IMR-90 (cell line): ENCODE measurements at regions not wholly inside any gene's neighbourhood (a gene's known extent, or its start where the extent isn't known, plus 50 kb on each side); places are given as distances from the start of the nearest gene placed in this dataset.

Source experiments
- ATAC-seq: fragments of 200-7000 bp; cut with Tn5 transposase; 2 replicates; pipeline ENCODE4 v1.9.1; 2020; ENCODE audit warnings: low read depth, mild to moderate bottlenecking, moderate library complexity
- BruUV-seq: library from RNA; stranded (reverse); fragments of 400-500 nt; replicated peaks from 2 replicates; lab custom pipeline; 2021; lab: Mats Ljungman, UMichigan
- CTCF ChIA-PET: fragments of 300-600 bp; formaldehyde crosslinking; extraction: SDS; loops from one replicate; lab custom pipeline; 2021; ENCODE audit warnings: antibody characterized with exemption; lab: Yijun Ruan, JAX
- POLR2A ChIA-PET: fragments of 300-600 bp; sonication (Branson Sonifier 250); formaldehyde crosslinking; loops from one replicate; lab custom pipeline; 2022; ENCODE audit warnings: antibody characterized with exemption; ENCODE audit not compliant: unreplicated experiment; lab: Charles Lee
- DNase-seq: peaks from one replicate; pipeline ENCODE4 v3.0.0; 2013
- H2AFZ ChIP-seq: replicated peaks from 2 replicates; pipeline ENCODE3; 2013; ENCODE audit warnings: low read length, mild to moderate bottlenecking; ENCODE audit not compliant: poor library complexity
- H2AK5ac ChIP-seq: 2 replicates; pipeline ENCODE4 v1.6.1; 2013; ENCODE audit warnings: low read depth, low read length, inconsistent platforms
- H2AK9ac ChIP-seq: replicated peaks from 2 replicates; pipeline ENCODE3; 2013; ENCODE audit warnings: mild to moderate bottlenecking, low read depth, low read length, moderate library complexity; ENCODE audit not compliant: poor library complexity
- H2BK120ac ChIP-seq: 2 replicates; pipeline ENCODE4 v1.6.1; 2013; ENCODE audit warnings: low read depth, low read length, inconsistent platforms
- H2BK15ac ChIP-seq: 3 replicates; pipeline ENCODE4 v1.6.1; 2013; ENCODE audit warnings: low read depth, low read length, inconsistent platforms
- H2BK20ac ChIP-seq: 2 replicates; pipeline ENCODE4 v1.6.1; 2013; ENCODE audit warnings: low read depth, mild to moderate bottlenecking, inconsistent platforms, low read length, moderate library complexity
- H2BK5ac ChIP-seq: 2 replicates; pipeline ENCODE4 v1.6.1; 2013; ENCODE audit warnings: mild to moderate bottlenecking, low read depth, low read length, inconsistent platforms; ENCODE audit not compliant: poor library complexity, severe bottlenecking
- H3K14ac ChIP-seq: replicated peaks from 2 replicates; pipeline ENCODE4 v1.6.1; 2013; ENCODE audit warnings: low read depth, low read length, inconsistent platforms
- H3K18ac ChIP-seq: 2 replicates; pipeline ENCODE4 v1.6.1; 2013; ENCODE audit warnings: low read depth, low read length, control low read depth
- H3K23ac ChIP-seq: 2 replicates; pipeline ENCODE4 v1.6.1; 2013; ENCODE audit warnings: low read depth, low read length, inconsistent platforms
- H3K27ac ChIP-seq: 2 replicates; pipeline ENCODE4 v1.5.1; 2013; ENCODE audit warnings: mild to moderate bottlenecking, control low read depth, low read length; ENCODE audit not compliant: insufficient read depth
- H3K27me3 ChIP-seq: 2 replicates; pipeline ENCODE4 v1.6.1; 2013; ENCODE audit warnings: low read length; ENCODE audit not compliant: control insufficient read depth, insufficient read depth
- H3K36me3 ChIP-seq: 2 replicates; pipeline ENCODE4 v1.6.1; 2013; ENCODE audit warnings: low read length, mixed read lengths; ENCODE audit not compliant: control insufficient read depth, insufficient read depth
- H3K4ac ChIP-seq: 2 replicates; pipeline ENCODE4 v1.6.1; 2013; ENCODE audit warnings: low read depth, low read length, inconsistent platforms
- H3K4me1 ChIP-seq: 2 replicates; pipeline ENCODE4 v1.6.1; 2013; ENCODE audit warnings: low read length, mixed read lengths; ENCODE audit not compliant: control insufficient read depth, insufficient read depth
- H3K4me2 ChIP-seq: 2 replicates; pipeline ENCODE4 v1.6.1; 2013; ENCODE audit warnings: low read depth, mild to moderate bottlenecking, control low read depth, low read length, moderate library complexity
- H3K4me3 ChIP-seq: 2 replicates; pipeline ENCODE4 v1.5.1; 2013; ENCODE audit warnings: low read depth, mild to moderate bottlenecking, control low read depth, low read length, moderate library complexity; ENCODE audit not compliant: insufficient read depth
- H3K56ac ChIP-seq: 2 replicates; pipeline ENCODE4 v1.6.1; 2013; ENCODE audit warnings: low read length, inconsistent platforms; ENCODE audit not compliant: insufficient read depth; ENCODE audit errors: extremely low read depth
- H3K79me1 ChIP-seq, 2 experiments: 2 replicates each; pipeline ENCODE4 v1.6.1; 2013; ENCODE audit warnings: low read length in 2 of 2, inconsistent platforms in 1 of 2, low read depth in 1 of 2
- H3K9ac ChIP-seq: 2 replicates; pipeline ENCODE4 v1.6.1; 2013; ENCODE audit warnings: low read depth, low read length, control low read depth
- H3K9me1 ChIP-seq: 2 replicates; pipeline ENCODE4 v1.6.1; 2013; ENCODE audit warnings: low read length, inconsistent platforms; ENCODE audit not compliant: insufficient read depth
- H3K9me3 ChIP-seq: 2 replicates; pipeline ENCODE4 v1.6.1; 2013; ENCODE audit warnings: low read length; ENCODE audit not compliant: control insufficient read depth, insufficient read depth
- H4K20me1 ChIP-seq: 2 replicates; pipeline ENCODE4 v1.6.1; 2013; ENCODE audit warnings: low read length, inconsistent platforms; ENCODE audit not compliant: insufficient read depth
- H4K5ac ChIP-seq: 2 replicates; pipeline ENCODE4 v1.6.1; 2013; ENCODE audit warnings: mild to moderate bottlenecking, low read depth, low read length, control low read depth
- H4K8ac ChIP-seq, 2 experiments: 2 replicates each; pipeline ENCODE4 v1.6.1; 2013; ENCODE audit warnings: low read depth in 2 of 2, low read length in 2 of 2, control low read depth in 1 of 2, inconsistent platforms in 1 of 2
- H4K91ac ChIP-seq: 2 replicates; pipeline ENCODE4 v1.6.1; 2013; ENCODE audit warnings: low read depth, low read length, inconsistent platforms; ENCODE audit not compliant: insufficient read depth
- BHLHE40 ChIP-seq: fragments of 150-350 bp; IDR thresholded peaks from 2 replicates; pipeline ENCODE4 v1.6.1; 2016; ENCODE audit warnings: mild to moderate bottlenecking, low read depth, low read length
- CHD1 ChIP-seq: IDR thresholded peaks from 2 replicates; pipeline ENCODE4 v1.6.1; 2012; ENCODE audit warnings: low read depth, low read length, improper control_type of control experiment
- ELK1 ChIP-seq: fragments of 150-350 bp; IDR thresholded peaks from 2 replicates; pipeline ENCODE4 v1.6.1; 2016; ENCODE audit warnings: low read depth, mild to moderate bottlenecking, low read length, moderate library complexity, borderline replicate concordance
- RAD21 ChIP-seq: IDR thresholded peaks from 2 replicates; pipeline ENCODE4 v1.6.1; 2012; ENCODE audit warnings: low read length, improper control_type of control experiment
- RCOR1 ChIP-seq: IDR thresholded peaks from 2 replicates; pipeline ENCODE4 v1.6.1; 2012; ENCODE audit warnings: mild to moderate bottlenecking, low read length, improper control_type of control experiment; ENCODE audit not compliant: insufficient replicate concordance
- WGBS, 2 experiments: methylation state at CpG; one replicate each; pipeline versions ENCODE4 v1.1.5 to v1.1.7; 2013; ENCODE audit warnings: missing lambda C conversion rate in 2 of 2; ENCODE audit not compliant: insufficient read length in 1 of 2; ENCODE audit errors: extremely low coverage in 2 of 2; 5-methylcytosine and 5-hydroxymethylcytosine counted together
- dilution Hi-C: fragments of 300-500 bp; cut with HindIII; formaldehyde crosslinking; loops from one replicate; pipeline ENCODE4 v1.14.3; 2018; ENCODE audit warnings: low sequenced_read_pairs; ENCODE audit not compliant: unreplicated experiment
- in situ Hi-C: fragments of 300-500 bp; cut with MboI; formaldehyde crosslinking; loops from 3 replicates; pipeline ENCODE4 v1.14.3; 2019; ENCODE audit warnings: low sequenced_read_pairs, inconsistent platforms, mixed read lengths
- intact Hi-C: fragments of 100-400 bp; cut with micrococcal nuclease; formaldehyde crosslinking; loops from 2 replicates; pipeline ENCODE4 v1.10.0; 2022

DNA sequence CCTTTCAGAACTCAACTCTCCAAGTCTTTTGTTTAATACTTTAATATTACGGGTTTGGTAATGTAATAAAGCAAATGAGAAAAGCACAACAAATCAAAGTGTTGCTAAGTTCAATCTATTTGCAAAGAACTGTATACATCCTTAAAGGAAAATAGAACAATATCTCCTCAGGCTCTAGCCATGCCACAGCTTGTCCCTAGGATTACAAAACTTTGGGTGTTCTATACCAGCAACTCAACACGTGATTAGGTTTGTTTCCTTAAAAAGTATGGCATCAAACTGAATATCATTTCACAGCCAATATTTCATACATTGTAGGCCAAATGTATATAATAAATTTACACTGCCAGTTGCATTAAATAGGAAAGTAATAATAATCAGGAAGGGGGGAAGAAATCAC, 418.6 kb upstream of the MDFIC2 start:
- H3K23ac ChIP-seq: no peak overlapping the region
- no peak overlapping the region for H2AK5ac ChIP-seq
- no peak overlapping the region for H2BK120ac ChIP-seq
- peaks cover 9% of the 10 kb centered on the region; the same call in 1 of the 2 replicates for H3K9me1 ChIP-seq
- dilution Hi-C loops (no loop called here), in situ Hi-C loops (no loop called here), intact Hi-C loops (no loop called here)
- H3K56ac ChIP-seq: no peak overlapping the region
- no peaks in the 10 kb centered on the region; the same call in 1 of the 2 replicates for H3K9me3 ChIP-seq
- no peak overlapping the region for H3K4me2 ChIP-seq
- H3K4ac ChIP-seq: no peak overlapping the region
- BruUV-seq: no TSS peak
- H2AK9ac ChIP-seq: no peak overlapping the region
- no peak overlapping the region for H2AFZ ChIP-seq
- no peaks in the 10 kb centered on the region for H3K27me3 ChIP-seq
- H3K36me3 ChIP-seq: no peaks in the 10 kb centered on the region
- H2BK20ac ChIP-seq: no peak overlapping the region
- no peak overlapping the region for H3K4me3 ChIP-seq
- H3K14ac ChIP-seq: no peak overlapping the region
- H3K79me1 ChIP-seq: no peaks in the 10 kb centered on the region
- ChIA-PET POLR2A (no interaction called here), CTCF (no interaction called here)
- no peak for DNase-seq
- WGBS, 2 experiments: no CpG with 5 or more reads among the region's 2 CpGs
- H3K4me1 ChIP-seq: peaks cover 9% of the 10 kb centered on the region
- H3K18ac ChIP-seq: no peak overlapping the region
- no peak for TF ChIP-seq ELK1
- TF ChIP-seq CHD1: no peak
- TF ChIP-seq RCOR1: no peak
- no peak for TF ChIP-seq RAD21
- no peak for TF ChIP-seq BHLHE40
- H4K91ac ChIP-seq: no peak overlapping the region
- no peak overlapping the region for H3K9ac ChIP-seq
- H4K20me1 ChIP-seq: no peaks in the 10 kb centered on the region
- H2BK5ac ChIP-seq: no peak overlapping the region
- 0 out of 3 replicates have a peak overlapping the region, but pooled peaks have one; percentile 47 for H2BK15ac ChIP-seq
- H4K8ac ChIP-seq: no peak overlapping the region
- no peak overlapping the region for H3K27ac ChIP-seq
- ATAC-seq: no peak
- no peak overlapping the region for H4K5ac ChIP-seq
